ENCODE measurements at regions not wholly inside any gene's neighbourhood (a gene's known extent, or its start where the extent isn't known, plus 50 kb on each side); places are given as distances from the start of the nearest gene placed in this dataset.

DNA sequence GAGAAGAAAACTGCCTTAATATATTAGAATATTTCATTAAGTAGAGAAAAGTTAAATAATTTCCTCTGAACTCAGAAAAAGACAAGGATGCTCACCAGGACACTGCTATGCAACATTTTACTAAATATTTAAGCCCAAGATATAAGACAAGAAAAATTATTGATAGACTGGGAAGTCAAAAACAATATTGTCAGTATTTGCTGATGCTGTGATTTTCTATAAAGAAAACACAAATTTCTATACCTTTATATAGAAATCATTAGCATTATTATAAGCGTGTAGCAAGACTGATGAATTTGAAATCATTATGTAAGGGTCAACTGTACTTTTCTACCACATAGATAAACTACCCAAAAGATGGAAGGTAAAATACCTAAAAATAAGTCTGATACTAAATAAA is 451.0 kb downstream of the RNF144A start:
- no peak for DNase-seq (ENCODE audit: low spot score)
- H3K9ac ChIP-seq (ENCODE audit: low read depth in 1 of 2, low read length in 2 of 2) = no peak overlapping the region
- no peaks in the 10 kb centered on the region for H3K27me3 ChIP-seq (ENCODE audit: control insufficient read depth in 4 of 4, insufficient read depth in 4 of 4, low read length in 3 of 4)
- H3K9me3 ChIP-seq (ENCODE audit: control insufficient read depth in 4 of 4, low read length in 3 of 4) = peaks cover 0 to 6% (median 5%) of the 10 kb centered on the region in 4 donors
- H3K4me3 ChIP-seq (ENCODE audit: low read depth in 1 of 3, low read length in 3 of 3) = no peak overlapping the region
- TF ChIP-seq, protein P1, sequence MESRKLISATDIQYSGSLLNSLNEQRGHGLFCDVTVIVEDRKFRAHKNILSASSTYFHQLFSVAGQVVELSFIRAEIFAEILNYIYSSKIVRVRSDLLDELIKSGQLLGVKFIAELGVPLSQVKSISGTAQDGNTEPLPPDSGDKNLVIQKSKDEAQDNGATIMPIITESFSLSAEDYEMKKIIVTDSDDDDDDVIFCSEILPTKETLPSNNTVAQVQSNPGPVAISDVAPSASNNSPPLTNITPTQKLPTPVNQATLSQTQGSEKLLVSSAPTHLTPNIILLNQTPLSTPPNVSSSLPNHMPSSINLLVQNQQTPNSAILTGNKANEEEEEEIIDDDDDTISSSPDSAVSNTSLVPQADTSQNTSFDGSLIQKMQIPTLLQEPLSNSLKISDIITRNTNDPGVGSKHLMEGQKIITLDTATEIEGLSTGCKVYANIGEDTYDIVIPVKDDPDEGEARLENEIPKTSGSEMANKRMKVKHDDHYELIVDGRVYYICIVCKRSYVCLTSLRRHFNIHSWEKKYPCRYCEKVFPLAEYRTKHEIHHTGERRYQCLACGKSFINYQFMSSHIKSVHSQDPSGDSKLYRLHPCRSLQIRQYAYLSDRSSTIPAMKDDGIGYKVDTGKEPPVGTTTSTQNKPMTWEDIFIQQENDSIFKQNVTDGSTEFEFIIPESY (IDR thresholded peaks at IDR 0.05) = no peak
- TF ChIP-seq RXRA (IDR thresholded peaks at IDR 0.05) (no peak), RAD21 (IDR thresholded peaks at IDR 0.05) (no peak), FOXA1 (IDR thresholded peaks at IDR 0.05) (no peak), NR2F2 (IDR thresholded peaks at IDR 0.05) (no peak)
- 78% methylated on average over 1 of the region's 1 CpG for WGBS
- H3K4me1 ChIP-seq (ENCODE audit: control insufficient read depth in 4 of 4, insufficient read depth in 4 of 4, low read length in 3 of 4) = no peaks in the 10 kb centered on the region
- no peaks in the 10 kb centered on the region for H3K36me3 ChIP-seq (ENCODE audit: control insufficient read depth in 4 of 4, insufficient read depth in 3 of 4, low read depth in 1 of 4, low read length in 3 of 4)
- H3K27ac ChIP-seq (ENCODE audit: low read depth in 1 of 2, low read length in 2 of 2) = no peak overlapping the region

DNA sequence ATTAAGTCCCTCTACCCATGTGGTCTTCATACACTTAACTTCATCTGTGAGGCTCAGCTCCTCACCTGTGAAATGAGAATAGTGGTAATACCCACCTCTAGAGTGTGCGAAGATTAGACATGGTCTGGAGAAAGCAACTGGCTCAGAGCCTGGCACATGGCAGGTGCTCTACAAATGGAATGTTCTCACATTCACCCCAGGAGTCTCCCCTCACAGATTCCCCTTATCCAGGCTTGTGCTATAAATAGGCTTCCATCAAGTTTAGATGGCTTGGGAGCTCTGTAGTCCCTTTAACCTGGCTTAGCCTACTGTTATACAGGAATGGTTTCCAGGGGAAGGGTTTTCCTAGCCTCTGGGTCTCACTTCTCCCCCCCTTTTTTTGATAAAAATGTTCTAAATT is 455.9 kb downstream of the RNF144A start:
- no peaks in the 10 kb centered on the region for H3K27me3 ChIP-seq (ENCODE audit: control insufficient read depth in 4 of 4, insufficient read depth in 4 of 4, low read length in 3 of 4)
- TF ChIP-seq GABPA (IDR thresholded peaks at IDR 0.05 in 1 of 2, conservative IDR thresholded peaks at IDR 0.05 in 1 of 2) = no peak
- H3K9me3 ChIP-seq (ENCODE audit: control insufficient read depth in 4 of 4, low read length in 3 of 4) = peaks cover 0 to 5% (median 5%) of the 10 kb centered on the region in 4 donors
- 97% methylated on average over 1 of the region's 1 CpG for WGBS
- H3K4me3 ChIP-seq (ENCODE audit: low read depth in 1 of 3, low read length in 3 of 3) = no peak overlapping the region
- H3K27ac ChIP-seq (ENCODE audit: low read depth in 1 of 2, low read length in 2 of 2) = no peak overlapping the region
- no peaks in the 10 kb centered on the region for H3K36me3 ChIP-seq (ENCODE audit: control insufficient read depth in 4 of 4, insufficient read depth in 3 of 4, low read depth in 1 of 4, low read length in 3 of 4)
- H3K4me1 ChIP-seq (ENCODE audit: control insufficient read depth in 4 of 4, insufficient read depth in 4 of 4, low read length in 3 of 4) = no peaks in the 10 kb centered on the region
- H3K9ac ChIP-seq (ENCODE audit: low read depth in 1 of 2, low read length in 2 of 2) = no peak overlapping the region
- no peak for DNase-seq (ENCODE audit: low spot score)

DNA sequence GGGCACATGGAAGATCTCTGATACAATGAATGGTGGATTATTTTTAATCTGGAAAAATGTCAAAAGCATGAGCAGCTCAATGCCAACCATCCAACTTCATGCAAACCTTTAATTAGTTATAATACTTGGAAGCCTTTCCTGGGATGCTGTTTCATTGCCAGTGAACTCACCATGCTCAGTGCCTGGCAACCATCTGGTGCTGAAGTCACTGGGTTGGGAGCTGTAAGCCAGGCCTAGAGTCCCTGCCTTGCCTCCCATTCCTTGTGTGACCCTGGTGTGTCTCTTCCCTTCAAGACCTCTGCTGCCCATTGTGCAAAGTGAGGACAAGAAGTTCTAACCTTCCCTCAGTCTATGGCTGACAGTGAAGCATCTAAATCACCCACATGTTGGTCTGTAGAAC is 458.7 kb downstream of the RNF144A start:
- H3K27me3 ChIP-seq (ENCODE audit: control insufficient read depth in 4 of 4, insufficient read depth in 4 of 4, low read length in 3 of 4) = no peaks in the 10 kb centered on the region
- DNase-seq (ENCODE audit: low spot score) = no peak
- no peak overlapping the region for H3K9ac ChIP-seq (ENCODE audit: low read depth in 1 of 2, low read length in 2 of 2)
- no peak for TF ChIP-seq YY1 (IDR thresholded peaks at IDR 0.05)
- no peaks in the 10 kb centered on the region for H3K36me3 ChIP-seq (ENCODE audit: control insufficient read depth in 4 of 4, insufficient read depth in 3 of 4, low read depth in 1 of 4, low read length in 3 of 4)
- H3K27ac ChIP-seq (ENCODE audit: low read depth in 1 of 2, low read length in 2 of 2) = no peak overlapping the region
- no peaks in the 10 kb centered on the region for H3K9me3 ChIP-seq (ENCODE audit: control insufficient read depth in 4 of 4, low read length in 3 of 4)
- H3K4me3 ChIP-seq (ENCODE audit: low read depth in 1 of 3, low read length in 3 of 3) = no peak overlapping the region
- no peaks in the 10 kb centered on the region for H3K4me1 ChIP-seq (ENCODE audit: control insufficient read depth in 4 of 4, insufficient read depth in 4 of 4, low read length in 3 of 4)

DNA sequence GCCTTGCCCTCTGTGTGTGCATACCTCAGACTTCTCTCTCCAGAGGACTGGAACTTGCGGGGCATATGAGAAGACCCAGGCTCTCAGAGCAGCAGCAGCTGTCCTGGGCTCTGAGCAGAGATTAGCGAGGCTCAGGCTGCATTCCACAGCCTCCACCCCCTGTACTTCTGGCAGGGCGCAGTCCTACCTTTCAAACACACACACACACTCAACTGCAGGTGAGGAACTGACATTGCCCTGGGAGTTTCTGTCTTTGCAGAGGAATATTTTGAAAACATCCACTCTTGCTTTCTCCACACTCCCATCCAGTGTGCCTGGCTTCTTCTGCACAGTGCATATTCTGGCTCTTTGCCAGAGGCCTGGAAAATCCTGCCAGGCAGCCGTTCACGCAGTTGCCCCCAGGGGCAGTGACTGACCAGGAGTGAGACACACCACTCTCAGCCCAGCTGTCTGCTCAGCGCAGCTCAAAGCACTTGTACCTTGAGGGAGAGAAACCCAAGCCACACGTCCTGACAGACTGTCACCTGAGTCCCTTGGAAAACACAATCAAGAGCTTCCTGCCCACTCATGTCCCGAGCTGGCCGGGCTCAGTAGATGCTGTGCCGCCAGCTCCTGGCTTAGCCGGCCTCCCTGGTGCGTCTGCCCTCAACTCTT is 460.8 kb downstream of the RNF144A start:
- peaks cover 0 to 5% (median 0%) of the 10 kb centered on the region in 4 donors for H3K27me3 ChIP-seq (ENCODE audit: control insufficient read depth in 4 of 4, insufficient read depth in 4 of 4, low read length in 3 of 4)
- no peaks in the 10 kb centered on the region for H3K9me3 ChIP-seq (ENCODE audit: control insufficient read depth in 4 of 4, low read length in 3 of 4)
- WGBS = 69% methylated on average over 12 of the region's 12 CpGs
- no peaks in the 10 kb centered on the region for H3K4me1 ChIP-seq (ENCODE audit: control insufficient read depth in 4 of 4, insufficient read depth in 4 of 4, low read length in 3 of 4)
- no peaks in the 10 kb centered on the region for H3K36me3 ChIP-seq (ENCODE audit: control insufficient read depth in 4 of 4, insufficient read depth in 3 of 4, low read depth in 1 of 4, low read length in 3 of 4)
- H3K4me3 ChIP-seq (ENCODE audit: low read depth in 1 of 3, low read length in 3 of 3) = no peak overlapping the region
- H3K9ac ChIP-seq (ENCODE audit: low read depth in 1 of 2, low read length in 2 of 2) = no peak overlapping the region
- H3K27ac ChIP-seq (ENCODE audit: low read depth in 1 of 2, low read length in 2 of 2) = no peak overlapping the region
- DNase-seq (ENCODE audit: low spot score) = no peak
- TF ChIP-seq GABPA (IDR thresholded peaks at IDR 0.05 in 1 of 2, conservative IDR thresholded peaks at IDR 0.05 in 1 of 2) (no peak), JUND (IDR thresholded peaks at IDR 0.05) (no peak), HNF4A (conservative IDR thresholded peaks at IDR 0.05) (no peak), RAD21 (IDR thresholded peaks at IDR 0.05) (no peak), NR2F2 (IDR thresholded peaks at IDR 0.05) (no peak), RXRA (IDR thresholded peaks at IDR 0.05) (no peak), YY1 (IDR thresholded peaks at IDR 0.05) (no peak), EGR1 (IDR thresholded peaks at IDR 0.05; ENCODE audit: low read depth in 2 of 2) (no peak), FOXA2 (IDR thresholded peaks at IDR 0.05) (no peak), TAF1 (conservative IDR thresholded peaks at IDR 0.05) (no peak)
- TF ChIP-seq, protein P1 (IDR thresholded peaks at IDR 0.05) = no peak
- TF ChIP-seq, protein P2, sequence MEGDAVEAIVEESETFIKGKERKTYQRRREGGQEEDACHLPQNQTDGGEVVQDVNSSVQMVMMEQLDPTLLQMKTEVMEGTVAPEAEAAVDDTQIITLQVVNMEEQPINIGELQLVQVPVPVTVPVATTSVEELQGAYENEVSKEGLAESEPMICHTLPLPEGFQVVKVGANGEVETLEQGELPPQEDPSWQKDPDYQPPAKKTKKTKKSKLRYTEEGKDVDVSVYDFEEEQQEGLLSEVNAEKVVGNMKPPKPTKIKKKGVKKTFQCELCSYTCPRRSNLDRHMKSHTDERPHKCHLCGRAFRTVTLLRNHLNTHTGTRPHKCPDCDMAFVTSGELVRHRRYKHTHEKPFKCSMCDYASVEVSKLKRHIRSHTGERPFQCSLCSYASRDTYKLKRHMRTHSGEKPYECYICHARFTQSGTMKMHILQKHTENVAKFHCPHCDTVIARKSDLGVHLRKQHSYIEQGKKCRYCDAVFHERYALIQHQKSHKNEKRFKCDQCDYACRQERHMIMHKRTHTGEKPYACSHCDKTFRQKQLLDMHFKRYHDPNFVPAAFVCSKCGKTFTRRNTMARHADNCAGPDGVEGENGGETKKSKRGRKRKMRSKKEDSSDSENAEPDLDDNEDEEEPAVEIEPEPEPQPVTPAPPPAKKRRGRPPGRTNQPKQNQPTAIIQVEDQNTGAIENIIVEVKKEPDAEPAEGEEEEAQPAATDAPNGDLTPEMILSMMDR (IDR thresholded peaks at IDR 0.05; ENCODE audit: low read depth, low read length, missing input control) = no peak
- TF ChIP-seq, protein P3, sequence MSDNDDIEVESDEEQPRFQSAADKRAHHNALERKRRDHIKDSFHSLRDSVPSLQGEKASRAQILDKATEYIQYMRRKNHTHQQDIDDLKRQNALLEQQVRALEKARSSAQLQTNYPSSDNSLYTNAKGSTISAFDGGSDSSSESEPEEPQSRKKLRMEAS (IDR thresholded peaks at IDR 0.05) = no peak
